ENCODE measurements at regions not wholly inside any gene's neighbourhood (a gene's known extent, or its start where the extent isn't known, plus 50 kb on each side); places are given as distances from the start of the nearest gene placed in this dataset.

DNA sequence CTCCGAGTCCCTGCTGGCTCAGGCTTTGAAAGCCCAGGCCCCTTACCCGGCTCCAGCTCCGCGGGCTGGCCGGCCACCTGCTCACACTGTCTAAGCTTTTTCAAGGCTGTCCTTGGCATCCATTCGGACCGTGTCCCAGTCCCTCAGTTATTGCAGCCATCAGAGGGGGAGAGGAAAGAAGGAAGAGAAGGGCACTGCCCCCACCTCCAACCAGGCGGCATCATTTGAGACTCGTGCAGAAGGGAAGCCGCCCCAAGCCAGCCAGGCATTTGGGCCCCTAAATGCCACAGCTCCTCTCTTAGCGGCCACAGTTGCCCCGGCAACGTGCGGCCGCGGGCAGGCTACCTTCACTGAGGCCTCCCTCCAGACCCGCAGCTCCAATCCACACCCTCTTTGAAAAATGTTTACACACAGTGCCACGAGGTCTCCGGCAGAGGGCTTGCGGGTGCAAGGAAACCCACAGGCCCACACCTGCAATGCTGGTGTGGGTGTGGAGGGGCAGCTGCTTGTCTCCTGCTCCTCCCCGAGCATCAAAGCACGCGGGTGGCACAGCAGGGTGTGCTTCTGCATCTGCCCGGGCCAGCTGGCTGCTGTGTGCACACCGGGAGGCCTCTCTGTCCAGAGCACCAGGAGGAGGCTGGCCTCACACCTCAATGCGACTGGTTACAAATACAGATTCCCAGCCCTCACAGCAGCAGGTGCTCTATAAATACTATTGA lies 124.4 kb downstream of the CTTN start:
- no peak for DNase-seq

DNA sequence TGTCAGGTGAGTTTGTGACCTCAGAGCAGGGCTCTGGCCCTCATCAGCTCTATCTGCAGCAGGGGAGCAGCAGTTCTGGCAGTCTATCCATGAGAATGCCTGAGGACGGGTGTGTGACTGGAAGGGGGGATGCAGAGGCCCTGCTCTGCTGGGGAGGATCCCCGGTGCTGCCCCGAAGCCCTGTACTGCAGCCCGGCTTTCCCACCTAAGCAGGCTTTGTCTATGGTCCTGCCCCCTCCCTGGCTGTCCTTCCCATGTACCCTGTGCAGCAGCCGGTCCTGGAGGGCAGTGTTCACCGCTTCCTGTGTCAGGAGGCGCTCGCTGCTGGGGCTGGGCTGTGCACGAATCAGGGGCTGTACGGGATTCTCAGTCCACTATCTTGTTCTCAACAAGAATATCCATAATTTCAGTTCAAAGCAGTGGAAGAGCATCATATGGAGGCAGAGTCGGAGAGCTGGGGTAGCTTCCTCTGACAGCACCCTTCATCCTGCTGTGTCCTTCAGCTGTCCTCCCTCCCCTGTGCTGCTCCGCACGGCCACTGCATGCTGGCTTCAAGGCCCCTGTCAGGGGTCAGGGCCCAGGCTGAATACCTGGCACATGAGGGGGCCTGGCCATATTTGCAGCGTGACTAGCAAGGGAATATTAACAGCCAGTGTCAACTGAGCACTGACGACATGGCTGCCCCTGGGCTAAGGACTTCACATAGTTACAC lies 125.2 kb downstream of the CTTN start:
- DNase-seq = no peak

DNA sequence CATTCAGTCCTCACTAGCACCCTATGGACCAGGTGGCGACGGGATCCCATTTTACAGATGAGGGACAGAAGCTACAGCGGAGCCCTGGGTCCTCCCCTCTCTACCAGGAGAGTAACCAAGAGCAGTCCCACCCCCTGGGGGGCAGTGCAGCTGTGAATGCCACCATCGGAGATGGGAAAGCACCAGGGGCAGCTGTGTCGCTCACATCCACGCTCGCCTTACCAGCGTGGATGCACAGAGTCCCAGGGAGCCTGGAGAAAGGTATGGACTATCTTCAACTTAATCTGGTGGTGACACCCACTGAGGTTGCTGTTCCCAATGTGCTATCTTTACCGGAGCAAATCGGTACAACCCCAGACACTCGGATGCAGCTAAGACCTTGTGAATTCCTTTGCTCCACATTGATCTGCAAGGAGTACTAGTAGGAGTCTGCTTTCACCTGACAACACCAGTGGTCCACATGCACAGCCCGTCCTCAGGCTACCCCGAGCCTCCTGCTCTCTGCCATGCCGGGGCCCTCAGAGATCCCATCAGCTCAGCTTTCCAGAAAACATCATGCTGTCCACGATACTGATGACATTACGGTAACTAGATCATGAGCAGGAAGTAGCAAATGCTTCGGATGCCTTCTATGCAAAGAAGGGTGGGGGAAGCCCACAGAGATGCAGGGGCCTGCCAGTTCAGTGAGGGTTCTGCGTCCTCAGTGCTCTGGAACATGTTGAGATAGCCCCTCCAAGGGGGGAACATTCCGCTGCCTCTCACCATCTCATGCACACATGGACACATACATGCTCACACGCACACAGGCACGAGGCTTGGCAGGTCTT lies 126.0 kb downstream of the CTTN start:
- DNase-seq = no peak

DNA sequence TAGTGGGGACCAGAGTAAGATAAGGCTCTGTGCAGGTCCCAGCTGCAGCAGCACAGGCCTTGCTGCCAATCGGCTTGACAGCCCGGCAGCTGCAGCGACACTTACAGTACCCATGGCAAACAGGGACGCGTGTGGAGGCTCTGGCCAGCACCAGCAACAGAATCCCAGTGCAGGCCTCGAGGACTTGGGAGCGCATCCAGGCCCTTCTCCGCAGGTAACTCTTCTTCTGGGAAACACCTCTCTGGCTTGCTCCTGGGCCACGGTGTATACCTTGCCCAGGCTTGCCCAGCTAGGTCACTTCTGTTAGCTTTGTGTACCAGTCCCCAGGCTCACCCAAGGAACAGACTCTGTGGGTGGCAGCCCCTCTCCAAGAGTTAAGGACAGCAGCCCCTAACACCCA lies 126.7 kb downstream of the CTTN start:
- no peak for DNase-seq

DNA sequence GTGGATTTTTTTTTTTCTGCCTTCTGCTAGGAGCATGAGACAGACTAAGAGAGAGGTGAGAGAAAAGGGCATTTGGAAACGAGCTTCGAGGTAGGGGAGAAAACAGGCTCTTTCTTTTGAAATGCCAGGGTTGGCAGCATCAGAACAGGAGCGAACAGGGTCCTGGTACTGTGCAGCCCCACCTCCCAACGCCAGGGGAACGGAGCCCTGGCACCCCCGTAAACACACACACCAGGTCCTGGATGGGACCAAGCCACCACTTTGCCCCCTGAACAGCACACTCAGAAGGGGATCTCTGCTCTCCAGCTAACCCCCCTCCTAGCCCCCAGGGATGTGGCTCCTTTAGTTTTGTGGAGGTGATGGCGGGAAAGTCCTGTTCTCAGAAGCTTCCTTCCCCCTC lies 127.1 kb downstream of the CTTN start:
- DNase-seq = no peak

DNA sequence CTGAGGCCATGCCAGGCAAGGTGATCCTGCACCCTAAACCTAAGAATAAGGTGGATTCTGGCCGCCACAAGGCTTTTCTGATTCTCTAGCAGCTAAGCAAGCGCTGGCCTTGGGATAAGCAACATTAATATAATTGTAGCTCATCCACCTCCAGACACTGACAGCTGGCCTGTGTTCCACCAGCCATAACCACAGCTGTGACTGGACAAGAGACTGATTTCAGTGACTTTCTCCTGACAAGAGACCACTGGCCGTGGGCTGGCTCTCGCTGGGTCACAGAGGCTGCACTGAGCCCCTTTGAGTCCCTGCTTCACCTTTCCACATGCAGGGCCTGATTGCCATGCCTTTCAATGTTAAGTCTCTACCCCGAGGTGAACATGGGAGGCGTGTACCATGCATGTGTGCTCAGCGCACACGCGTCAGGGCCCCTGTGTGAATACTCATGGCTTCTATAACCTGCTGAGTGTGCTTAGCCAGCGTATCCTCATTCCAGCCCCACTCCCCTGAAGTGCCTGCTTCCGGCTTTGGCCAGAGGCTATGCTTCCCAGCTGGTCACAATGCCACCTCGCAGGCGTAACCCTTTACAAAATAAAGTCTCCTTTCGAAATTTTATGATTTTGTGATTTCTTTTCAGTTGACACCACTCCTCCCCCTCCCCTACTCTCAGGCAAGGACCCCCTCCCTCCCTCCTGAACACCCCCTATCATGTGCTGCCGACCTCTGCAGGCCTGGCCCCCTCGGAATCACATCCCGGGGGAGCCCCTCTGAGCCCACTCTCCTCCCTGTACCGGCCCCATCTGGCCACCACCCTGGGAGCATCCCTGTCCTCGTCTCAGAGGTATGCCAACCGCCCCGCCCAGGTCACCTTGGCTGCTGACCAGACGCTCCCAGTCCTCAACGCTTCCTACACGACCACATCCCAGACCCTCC lies 128.1 kb downstream of the CTTN start:
- no peak for DNase-seq

DNA sequence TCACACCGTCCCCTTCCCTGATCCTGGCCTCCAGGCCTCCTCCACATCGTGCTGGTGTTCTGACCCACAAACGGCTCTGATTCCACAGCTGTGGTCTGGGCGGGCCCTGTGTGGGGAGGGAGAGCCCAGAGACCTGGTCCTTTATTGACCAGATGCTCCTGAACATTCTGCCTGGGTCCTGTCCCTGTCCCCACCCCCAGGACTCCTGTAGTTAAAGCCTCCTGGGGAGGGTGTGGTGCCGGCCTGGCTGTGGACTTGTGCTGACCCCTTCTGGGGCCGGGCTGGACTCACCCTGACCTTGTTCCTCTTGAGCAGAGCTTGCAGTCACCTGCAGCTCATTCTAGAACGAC lies 128.7 kb downstream of the CTTN start:
- DNase-seq = no peak

DNA sequence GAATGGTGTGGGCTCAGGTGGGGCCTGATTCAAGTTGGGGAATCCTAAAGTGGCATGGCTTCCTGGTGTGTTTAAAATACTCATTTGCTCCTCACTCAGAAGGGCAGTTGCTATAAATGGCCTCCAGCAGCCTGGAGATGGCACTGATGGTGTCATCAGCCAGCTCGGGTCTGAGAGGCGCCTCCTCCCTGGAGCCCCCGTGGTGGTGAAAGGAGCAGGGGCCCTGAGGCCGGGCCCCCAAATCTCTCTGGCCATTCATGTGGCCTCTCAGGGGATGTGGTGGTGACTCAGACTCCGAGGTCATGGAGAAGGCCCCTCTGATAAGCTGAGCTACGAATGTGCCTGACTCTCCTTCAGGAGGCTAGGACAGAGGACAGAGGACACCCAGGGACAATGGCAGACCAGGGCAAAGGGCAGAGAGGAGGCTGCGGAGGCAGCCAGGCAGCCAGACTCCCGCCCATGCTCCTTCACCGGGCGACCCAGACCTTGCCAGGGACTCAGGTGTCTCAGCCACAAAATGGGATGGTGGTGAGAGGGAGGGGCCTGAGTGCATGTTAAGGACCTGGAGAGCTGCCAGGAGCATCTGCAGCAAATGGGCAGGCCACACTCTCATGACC lies 129.2 kb downstream of the CTTN start:
- no peak for DNase-seq

DNA sequence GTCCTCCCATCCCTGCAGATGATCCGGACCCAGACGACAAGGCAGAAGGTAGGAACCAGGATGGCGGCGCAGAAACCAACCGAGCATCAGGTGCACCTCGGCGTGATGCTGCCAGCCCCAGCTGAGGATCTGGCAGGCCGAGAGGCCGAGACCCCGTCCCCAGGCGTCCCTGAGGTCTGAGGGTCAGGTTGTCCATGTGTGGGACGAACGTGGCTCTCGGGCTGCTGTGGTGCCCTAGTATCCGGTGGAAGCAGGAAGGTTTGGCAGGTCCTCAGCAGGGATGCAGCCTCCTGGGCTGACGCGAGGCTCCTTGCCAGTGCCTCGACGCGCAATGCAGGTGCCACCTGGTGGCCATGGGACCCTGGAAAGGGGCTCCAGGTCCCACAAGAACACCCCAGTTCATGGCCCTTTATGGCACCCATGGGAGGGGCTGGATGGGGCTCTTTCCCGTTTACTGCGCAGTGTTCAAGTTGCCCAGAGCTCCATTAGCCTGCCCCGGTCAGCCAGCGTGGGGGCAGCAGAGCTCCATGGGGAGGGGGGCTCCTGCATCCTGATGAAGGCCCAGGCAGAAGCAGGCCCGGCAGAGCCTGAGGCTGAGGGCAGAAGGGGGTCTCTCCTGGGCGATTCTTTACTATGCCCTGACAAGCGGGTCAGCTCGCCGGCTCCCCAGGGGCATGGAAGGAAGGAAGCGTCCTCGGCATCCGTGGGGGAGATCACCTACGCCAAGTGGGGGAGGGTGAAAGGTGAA lies 129.9 kb downstream of the CTTN start:
- no peak for DNase-seq

DNA sequence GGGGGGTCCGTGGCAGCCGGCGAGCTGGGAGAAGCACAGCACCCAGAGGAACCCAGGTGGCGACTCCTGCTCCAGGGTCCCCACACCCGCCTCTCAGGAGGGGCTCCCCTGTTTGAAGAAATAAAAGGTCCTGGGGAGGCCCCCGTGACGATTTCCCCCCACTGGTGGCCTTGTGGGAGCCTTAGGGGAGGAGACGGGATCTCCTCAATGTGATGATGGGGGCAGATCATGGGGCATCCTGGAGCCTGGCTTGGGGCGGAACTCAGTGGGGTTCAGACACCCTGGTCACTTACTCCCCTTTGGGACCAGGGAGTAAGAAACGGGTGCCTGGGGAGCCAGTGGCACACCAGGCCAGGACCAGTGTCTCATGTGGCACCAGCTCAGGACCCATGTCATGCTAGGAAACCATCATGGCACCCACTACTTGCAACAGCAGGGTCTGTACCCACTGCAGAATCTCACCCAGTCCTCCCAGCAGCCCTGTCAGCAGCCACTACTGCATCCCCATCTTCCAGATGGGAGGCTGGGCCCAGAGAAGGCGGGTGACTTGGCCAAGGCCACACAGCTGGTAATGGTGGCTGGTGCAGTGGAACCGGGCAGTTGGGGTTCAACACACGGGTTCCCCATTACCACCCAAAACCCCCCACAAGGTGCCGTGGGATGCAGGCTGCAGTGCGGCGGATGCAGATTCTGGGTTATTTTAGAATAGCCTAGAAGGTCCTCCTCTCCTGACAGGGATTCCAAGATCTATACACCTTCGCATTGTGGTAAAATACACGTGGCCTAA lies 130.7 kb downstream of the CTTN start:
- no peak for DNase-seq

DNA sequence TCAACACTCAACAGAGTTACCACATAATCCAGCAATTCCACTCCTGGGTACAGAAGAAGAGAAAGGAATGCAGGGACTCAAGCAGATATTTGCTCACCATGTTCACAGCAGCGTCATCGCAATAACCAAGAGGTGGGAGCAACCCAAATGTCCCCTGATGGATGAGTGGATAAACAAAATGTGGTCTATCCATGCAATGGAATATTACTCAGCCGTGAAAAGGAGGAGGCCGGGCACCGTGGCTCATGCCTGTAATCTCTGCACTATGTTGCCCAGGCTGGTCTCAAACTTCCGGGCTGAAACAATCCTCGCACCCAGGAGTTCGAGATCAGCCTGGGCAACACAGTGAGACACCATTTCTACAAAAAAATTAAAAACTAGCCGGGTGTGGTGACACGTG lies 131.7 kb downstream of the CTTN start:
- DNase-seq = no peak

DNA sequence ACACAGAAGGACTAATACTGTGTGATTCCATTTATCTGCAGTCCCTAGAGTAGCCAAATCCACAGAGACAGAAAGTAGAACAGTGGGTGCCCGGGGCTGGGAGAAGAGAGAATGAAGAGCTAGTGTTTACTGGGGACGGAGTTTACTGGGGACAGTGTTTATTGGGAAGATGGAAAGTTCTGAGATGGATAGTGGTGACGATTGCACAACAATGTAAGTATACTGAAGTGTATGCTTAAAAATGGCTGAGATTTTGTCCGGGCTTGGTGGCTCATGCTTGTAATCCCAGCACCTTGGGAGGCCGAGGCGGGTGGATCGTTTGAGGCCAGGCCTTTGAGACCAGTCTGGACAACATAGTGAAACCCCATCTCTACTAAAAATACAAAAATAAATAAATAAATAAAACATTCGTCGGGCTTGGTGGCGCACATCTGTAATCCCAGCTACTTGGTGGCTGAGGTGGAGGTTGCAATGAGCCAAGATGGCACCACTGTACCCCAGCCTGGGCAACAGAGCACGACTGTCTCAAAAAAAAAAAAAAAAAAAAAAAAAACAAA lies 132.4 kb downstream of the CTTN start:
- DNase-seq = no peak

DNA sequence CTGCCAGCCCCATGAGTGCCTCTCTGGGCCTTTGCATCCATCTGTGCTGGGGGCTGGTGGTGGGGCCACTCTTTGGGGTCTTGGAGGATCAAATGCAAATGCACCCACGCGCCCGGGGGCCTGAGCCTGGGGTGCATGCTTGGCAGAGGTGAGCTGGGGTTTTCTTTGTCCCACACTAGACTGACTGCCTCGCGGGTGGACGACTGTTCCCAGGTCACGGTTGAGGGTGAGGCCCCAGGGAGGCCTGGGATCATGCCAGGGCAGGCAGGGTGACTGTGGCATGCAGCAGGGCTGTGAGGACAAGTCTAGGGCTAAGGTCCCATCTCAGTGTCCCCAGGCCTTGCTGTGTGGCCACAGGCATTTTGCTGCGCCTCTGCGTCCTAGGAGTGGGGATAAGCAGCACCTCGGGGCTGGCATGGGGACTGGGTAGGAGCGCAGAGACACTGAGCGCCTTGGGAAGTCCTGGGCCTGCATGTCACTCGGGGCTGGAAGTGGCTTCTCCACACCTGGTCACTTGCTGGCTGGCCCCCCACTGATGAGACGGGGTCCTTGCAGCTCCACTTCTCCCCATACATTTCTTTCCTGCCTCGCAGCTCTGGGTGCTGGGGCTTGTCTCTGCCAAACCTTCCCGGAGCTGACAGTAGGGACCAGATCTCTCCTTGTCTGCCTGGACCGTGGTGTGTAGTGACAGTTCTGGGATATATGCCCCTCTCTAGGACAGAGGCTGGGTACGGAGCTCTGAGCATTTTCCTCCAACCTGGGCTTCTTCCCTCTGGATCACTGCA lies 133.1 kb downstream of the CTTN start:
- no peak for DNase-seq

DNA sequence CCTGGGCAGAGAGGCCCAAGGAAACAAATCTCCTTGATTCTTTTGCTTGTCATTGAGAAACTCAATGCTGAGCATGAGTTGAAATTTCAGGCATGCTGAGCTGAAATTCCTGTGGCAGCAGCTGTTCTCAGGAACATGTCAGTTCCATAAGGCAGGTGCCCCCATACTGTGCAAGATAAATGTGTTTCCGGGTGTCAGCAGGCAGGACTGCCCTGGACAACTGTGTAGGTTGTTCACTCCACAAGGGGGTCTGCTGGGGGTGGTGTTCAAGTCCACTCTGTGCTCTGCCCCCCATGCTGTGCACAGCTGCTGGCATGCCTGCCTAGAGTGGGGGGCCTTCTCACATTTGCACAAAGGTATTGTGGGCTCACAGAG lies 133.7 kb downstream of the CTTN start:
- no peak for DNase-seq

DNA sequence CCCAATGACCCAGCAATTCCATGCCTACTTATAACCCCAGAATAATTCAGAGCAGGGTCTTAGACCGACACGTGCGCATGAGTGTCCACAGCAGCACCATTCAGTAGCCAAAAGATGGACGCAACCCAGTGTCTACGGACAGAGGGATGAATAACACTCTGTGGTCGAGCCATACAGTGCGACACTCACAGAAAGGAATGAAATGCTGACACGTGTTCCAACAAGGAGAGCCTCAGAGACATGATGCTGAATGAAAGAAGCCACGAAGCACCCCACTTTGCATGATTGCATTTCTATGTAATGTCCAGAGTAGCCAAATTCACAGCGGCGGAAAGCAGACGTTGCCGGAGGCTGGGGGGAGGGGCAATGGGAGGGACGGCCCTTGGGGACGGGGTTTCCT lies 134.4 kb downstream of the CTTN start:
- DNase-seq = no peak

DNA sequence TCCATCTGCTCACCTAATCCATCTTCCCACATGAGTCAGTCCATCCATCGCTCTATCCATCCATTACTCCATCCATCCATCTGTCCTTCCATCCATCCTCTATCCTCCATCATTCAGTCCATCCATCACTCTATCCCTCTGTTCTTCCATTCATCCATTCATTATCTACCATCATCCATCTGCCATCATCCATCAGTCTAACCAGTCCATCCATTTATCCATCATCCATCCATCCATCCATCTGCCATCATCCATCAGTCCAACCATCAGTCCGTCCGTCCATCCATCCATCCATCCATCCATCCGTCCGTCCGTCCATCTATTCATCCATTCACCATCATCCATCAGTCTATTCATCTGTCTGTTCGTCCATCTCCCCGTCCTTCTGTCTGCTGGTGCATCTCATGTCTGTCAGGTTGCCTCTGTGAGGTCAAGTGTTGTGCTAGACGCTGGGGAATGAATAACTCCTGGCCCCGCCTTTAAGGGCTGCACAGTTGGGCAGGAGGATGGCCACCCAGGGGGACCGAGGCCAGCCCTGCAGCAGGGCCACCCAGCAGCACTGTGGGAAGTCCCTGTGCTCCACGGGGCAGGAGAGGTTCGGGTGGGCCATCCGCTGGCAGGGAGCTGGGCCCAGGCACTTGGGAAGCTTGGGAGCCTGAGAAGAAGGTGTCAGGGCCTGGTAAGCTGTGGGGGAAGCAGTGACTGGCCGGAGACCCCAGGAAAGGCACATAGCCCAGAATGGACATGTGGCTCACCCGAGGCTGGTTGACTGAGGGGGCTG lies 137.1 kb downstream of the CTTN start:
- DNase-seq = no peak

DNA sequence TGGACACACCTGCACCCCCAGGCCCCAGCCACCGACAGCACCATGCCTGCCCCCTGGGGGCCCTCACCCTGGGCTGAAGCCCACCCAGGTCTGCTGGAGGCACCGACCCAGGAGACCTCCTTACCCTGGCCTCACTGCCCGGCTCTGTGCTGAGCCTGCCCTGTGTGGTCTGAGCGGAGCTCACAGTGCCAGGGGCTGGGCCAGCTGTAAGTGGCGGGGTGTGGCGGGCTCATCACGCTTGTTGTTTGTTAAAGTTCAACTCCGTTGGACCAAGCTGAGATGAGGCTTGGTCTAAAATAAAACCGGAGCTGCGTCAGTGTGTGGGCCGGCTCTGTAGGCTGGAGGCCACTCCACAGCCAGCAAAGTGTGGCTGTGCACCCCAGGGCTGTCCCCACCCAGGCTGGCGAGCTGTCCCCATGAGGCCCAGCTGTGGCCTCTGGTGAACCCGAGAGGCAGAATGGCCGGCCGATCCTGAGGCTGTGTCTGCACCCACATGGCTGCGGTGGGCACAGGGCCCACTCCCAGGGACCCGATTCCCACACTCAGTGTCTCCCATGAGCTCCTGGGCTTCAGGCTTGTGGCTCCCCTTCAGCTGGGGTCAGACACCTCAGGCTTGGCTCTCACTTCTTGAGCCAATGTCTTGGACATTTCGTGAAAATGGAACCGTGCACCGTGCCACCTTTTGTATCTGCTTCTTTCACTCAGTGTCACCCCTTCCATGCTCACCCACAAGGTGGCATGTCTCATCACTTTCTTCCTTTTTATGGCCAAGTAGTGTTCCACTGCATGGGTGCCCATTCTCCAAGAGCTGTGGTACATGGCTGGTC lies 137.9 kb downstream of the CTTN start:
- no peak for DNase-seq

Measured in bone marrow (tissue), 2 donors.